H1 (cell line): ENCODE measurements at regions not wholly inside any gene's neighbourhood (a gene's known extent, or its start where the extent isn't known, plus 50 kb on each side); places are given as distances from the start of the nearest gene placed in this dataset.

ENCODE experiments used
- ATF2 ChIP-seq: IDR thresholded peaks from 2 replicates; pipeline ENCODE4 v1.6.1; 2012; ENCODE audit warnings: low read length, inconsistent platforms
- EZH2 ChIP-seq: fragments of 200-600 bp; sonication (generic); IDR thresholded peaks from 2 replicates; pipeline ENCODE4 v1.7.1; 2012; ENCODE audit warnings: low read depth, mild to moderate bottlenecking, moderate library complexity, low read length, inconsistent platforms; ENCODE audit not compliant: severe bottlenecking

GRCh38 chr13:85535316-85536084 is 263.7 kb downstream of the SLITRK6 start (continued):
- TF ChIP-seq ATF2 (no peak), EZH2 (no peak)
